Activated naive CD4-positive, alpha-beta T cell treated with anti-CD3 and anti-CD28 coated beads for 36 hours (primary cell): ENCODE measurements at regions not wholly inside any gene's neighbourhood (a gene's known extent, or its start where the extent isn't known, plus 50 kb on each side); places are given as distances from the start of the nearest gene placed in this dataset.
"Not testable (repeated sequence)": the region's sequence is repeated elsewhere in the genome, so short reads cannot be mapped to it uniquely, and the experiment has no call there.

Experiments used
- CTCF ChIA-PET: fragments of 350-600 bp; sonication (Branson Sonifier 250); formaldehyde crosslinking; loops from one replicate; lab custom pipeline; 2021; ENCODE audit warnings: antibody characterized with exemption; lab: Charles Lee
- DNase-seq: peaks from one replicate; pipeline ENCODE4 v3.0.0-alpha.2; 2020
- H3K27ac Mint-ChIP-seq: one replicate; pipeline ENCODE4 v1.8.0; 2021; ENCODE audit warnings: mild to moderate bottlenecking, mixed read lengths
- H3K27me3 Mint-ChIP-seq: one replicate; pipeline ENCODE4 v1.8.0; 2021; ENCODE audit warnings: low read depth, mixed read lengths
- H3K36me3 Mint-ChIP-seq: one replicate; pipeline ENCODE4 v1.8.0; 2021; ENCODE audit warnings: low read depth, mixed read lengths
- H3K4me1 Mint-ChIP-seq: one replicate; pipeline ENCODE4 v1.8.0; 2021; ENCODE audit warnings: low read depth, mixed read lengths
- H3K4me3 Mint-ChIP-seq: one replicate; pipeline ENCODE4 v1.8.0; 2021; ENCODE audit warnings: mild to moderate bottlenecking, moderate library complexity, mixed read lengths
- H3K9me3 Mint-ChIP-seq: one replicate; pipeline ENCODE4 v1.8.0; 2021; ENCODE audit warnings: mixed read lengths
- intact Hi-C: fragments of 100-400 bp; cut with micrococcal nuclease; formaldehyde crosslinking; loops from one replicate; pipeline ENCODE4 v1.15.1; 2023

GRCh38 chr2:75432761-75433361 is 127.9 kb downstream of the EVA1A start:
- CTCF ChIA-PET: no interaction called here
- Mint-ChIP-seq H3K9me3 (no peaks in the 10 kb centered on the region), H3K4me1 (no peaks in the 10 kb centered on the region), H3K27ac (no peak overlapping the region), H3K27me3 (peaks cover 26% of the 10 kb centered on the region), H3K36me3 (no peaks in the 10 kb centered on the region), H3K4me3 (no peak overlapping the region)
- no peak for DNase-seq
- intact Hi-C loops: no loop called here

GRCh38 chr2:75431763-75432162 is 129.0 kb downstream of the EVA1A start:
- Mint-ChIP-seq H3K27me3 (peaks cover 28% of the 10 kb centered on the region), H3K4me1 (no peaks in the 10 kb centered on the region), H3K27ac (no peak overlapping the region), H3K4me3 (no peak overlapping the region), H3K36me3 (no peaks in the 10 kb centered on the region), H3K9me3 (no peaks in the 10 kb centered on the region)
- DNase-seq: no peak
- CTCF ChIA-PET: no interaction called here
- intact Hi-C loops: no loop called here

GRCh38 chr2:75431276-75431675 is 129.5 kb downstream of the EVA1A start:
- Mint-ChIP-seq H3K27ac (no peak overlapping the region), H3K4me1 (no peaks in the 10 kb centered on the region), H3K27me3 (peaks cover 30% of the 10 kb centered on the region), H3K4me3 (no peak overlapping the region), H3K9me3 (no peaks in the 10 kb centered on the region), H3K36me3 (no peaks in the 10 kb centered on the region)
- DNase-seq: no peak
- intact Hi-C loops: no loop called here
- CTCF ChIA-PET: no interaction called here

DNA sequence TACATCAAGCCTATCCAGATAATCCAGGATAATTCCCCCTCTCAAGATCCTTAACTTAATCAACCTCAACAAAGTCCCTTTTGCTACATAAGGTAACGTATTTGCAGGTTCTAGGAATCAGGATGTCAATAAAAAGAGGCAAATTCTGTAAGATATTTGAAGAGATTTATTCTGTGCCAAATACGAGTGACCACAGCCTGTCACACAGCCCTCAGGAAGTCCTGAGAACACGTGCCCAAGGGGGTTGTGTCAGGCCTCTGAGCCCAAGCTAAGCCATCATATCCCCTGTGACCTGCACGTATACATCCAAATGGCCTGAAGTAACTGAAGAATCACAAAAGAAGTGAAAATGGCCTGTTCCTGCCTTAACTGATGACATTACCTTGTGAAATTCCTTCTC is 130.3 kb downstream of the EVA1A start:
- CTCF ChIA-PET, H3K36me3 Mint-ChIP-seq, intact Hi-C loops, H3K4me3 Mint-ChIP-seq, H3K27ac Mint-ChIP-seq, H3K9me3 Mint-ChIP-seq, H3K4me1 Mint-ChIP-seq, DNase-seq: not testable (repeated sequence)
- H3K27me3 Mint-ChIP-seq: peaks cover 30% of the 10 kb centered on the region

GRCh38 chr2:75428646-75429443 is 131.9 kb downstream of the EVA1A start:
- Mint-ChIP-seq H3K36me3 (no peaks in the 10 kb centered on the region), H3K4me3 (no peak overlapping the region), H3K9me3 (no peaks in the 10 kb centered on the region), H3K27ac (no peak overlapping the region), H3K4me1 (no peaks in the 10 kb centered on the region), H3K27me3 (peaks cover 21% of the 10 kb centered on the region)
- intact Hi-C loops: no loop called here
- CTCF ChIA-PET: no interaction called here
- DNase-seq: no peak

DNA sequence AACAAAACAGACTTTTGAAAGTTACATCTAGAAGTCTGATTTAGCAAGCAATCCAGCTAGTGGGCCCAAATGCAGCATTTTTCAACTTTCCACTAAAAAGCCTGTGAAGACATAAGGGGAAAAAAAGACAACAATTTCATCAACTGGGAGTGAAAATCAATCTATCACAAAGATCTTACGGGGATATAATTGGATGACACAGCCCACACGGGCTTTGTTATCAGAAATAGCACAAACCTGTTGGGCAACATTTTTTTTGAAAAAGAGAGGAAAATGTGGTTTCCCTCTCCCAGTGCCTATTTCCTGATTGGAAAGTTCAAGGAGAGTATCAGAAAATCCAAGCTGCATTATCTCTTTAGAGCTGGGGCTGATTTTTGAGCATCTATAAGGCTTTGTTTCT is 132.7 kb downstream of the EVA1A start:
- Mint-ChIP-seq H3K27ac (no peak overlapping the region), H3K4me3 (no peak overlapping the region), H3K36me3 (no peaks in the 10 kb centered on the region), H3K9me3 (no peaks in the 10 kb centered on the region), H3K4me1 (no peaks in the 10 kb centered on the region), H3K27me3 (peaks cover 19% of the 10 kb centered on the region)
- intact Hi-C loops: no loop called here
- DNase-seq: no peak
- CTCF ChIA-PET: no interaction called here

- H3K9me3 Mint-ChIP-seq: no peaks in the 10 kb centered on the region
- peak; percentile 12 for DNase-seq
- CTCF ChIA-PET: no interaction called here
- H3K36me3 Mint-ChIP-seq: no peaks in the 10 kb centered on the region
- H3K4me3 Mint-ChIP-seq: no peak overlapping the region
- H3K27me3 Mint-ChIP-seq: peaks cover 15% of the 10 kb centered on the region
- intact Hi-C loops: no loop called here
- peaks cover 4% of the 10 kb centered on the region for H3K4me1 Mint-ChIP-seq
- no peak overlapping the region for H3K27ac Mint-ChIP-seq
Observed at GRCh38 chr2:75424936-75425619, 135.7 kb downstream of the EVA1A start.

GRCh38 chr2:75421986-75422385 is 138.8 kb downstream of the EVA1A start:
- CTCF ChIA-PET: interaction anchor here (0.7 kb wide), 1 partner anchor 357 kb away, joined by 4 read pairs; no protein-coding TSS in a partner anchor
- DNase-seq: no peak
- Mint-ChIP-seq H3K27me3 (peaks cover 10% of the 10 kb centered on the region), H3K27ac (no peak overlapping the region), H3K36me3 (no peaks in the 10 kb centered on the region), H3K4me3 (no peak overlapping the region), H3K9me3 (no peaks in the 10 kb centered on the region), H3K4me1 (peaks cover 6% of the 10 kb centered on the region)
- intact Hi-C loops: no loop called here

- DNase-seq: peak; percentile 14
- Mint-ChIP-seq H3K4me3 (peak overlapping the region; percentile 74), H3K4me1 (peaks cover 26% of the 10 kb centered on the region), H3K27me3 (no peaks in the 10 kb centered on the region), H3K36me3 (peaks cover 5% of the 10 kb centered on the region), H3K9me3 (peaks cover under 1% of the 10 kb centered on the region), H3K27ac (peak overlapping the region; percentile 71)
- CTCF ChIA-PET: interaction anchor here (1.2 kb wide), 1 partner anchor 217 kb away, joined by 3 read pairs; no protein-coding TSS in a partner anchor
- intact Hi-C loops: loop anchor here (5.0 to 10.0 kb wide), 3 partner anchors 296 to 582 kb away; partner anchors contain the start of genes GCFC2, HK2 and POLE4
Observed at GRCh38 chr2:75416420-75417342, 144.1 kb downstream of the EVA1A start.

- Mint-ChIP-seq H3K4me1 (peaks cover 25% of the 10 kb centered on the region), H3K4me3 (no peak overlapping the region), H3K36me3 (peaks cover 7% of the 10 kb centered on the region), H3K27ac (no peak overlapping the region), H3K27me3 (peaks cover 2% of the 10 kb centered on the region), H3K9me3 (peaks cover 3% of the 10 kb centered on the region)
- intact Hi-C loops: loop anchor here (1.0 to 10.0 kb wide), 4 partner anchors 9 to 581 kb away; partner anchors contain the start of genes GCFC2, HK2 and POLE4
- CTCF ChIA-PET: interaction anchor here (1.2 kb wide), 1 partner anchor 216 kb away, joined by 3 read pairs; no protein-coding TSS in a partner anchor
- DNase-seq: no peak
Observed at GRCh38 chr2:75415731-75416130, 145.0 kb downstream of the EVA1A start.

DNA sequence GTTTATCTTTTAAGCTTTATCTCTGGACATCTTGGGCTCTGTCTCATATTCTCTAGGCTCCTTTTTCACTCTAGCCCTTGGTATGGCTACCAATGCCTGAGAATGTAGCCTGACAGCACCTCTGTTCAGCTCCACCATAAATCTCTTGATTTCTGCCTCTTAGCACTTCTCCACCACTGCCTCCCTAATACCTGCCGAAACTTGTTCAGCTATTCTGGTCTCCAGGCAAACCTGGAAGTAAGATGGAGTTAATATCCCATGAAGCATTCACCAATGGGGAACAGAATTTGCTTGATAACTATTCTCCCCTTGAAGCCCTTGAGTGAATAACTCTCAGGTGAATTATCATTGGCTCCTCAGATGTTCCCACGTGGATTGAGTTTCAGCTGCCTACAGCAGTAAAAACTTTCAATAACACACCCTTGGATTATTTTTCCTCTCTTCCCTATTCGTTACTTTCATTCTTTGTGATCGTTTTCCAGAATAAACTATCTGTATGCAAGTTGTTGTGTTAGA is 145.6 kb downstream of the EVA1A start:
- CTCF ChIA-PET: interaction anchor here (0.6 kb wide), 1 partner anchor 195 kb away, joined by 3 read pairs; no protein-coding TSS in a partner anchor
- H3K27ac Mint-ChIP-seq: no peak overlapping the region
- DNase-seq: no peak
- peaks cover 2% of the 10 kb centered on the region for H3K27me3 Mint-ChIP-seq
- intact Hi-C loops: loop anchor here (1.0 to 10.0 kb wide), 4 partner anchors 9 to 580 kb away; partner anchors contain the start of genes GCFC2, HK2 and POLE4
- no peak overlapping the region for H3K4me3 Mint-ChIP-seq
- peaks cover 23% of the 10 kb centered on the region for H3K4me1 Mint-ChIP-seq
- peaks cover 8% of the 10 kb centered on the region for H3K9me3 Mint-ChIP-seq
- H3K36me3 Mint-ChIP-seq: peaks cover 12% of the 10 kb centered on the region
